GM19043 (cell line): ENCODE measurements at regions not wholly inside any gene's neighbourhood (a gene's known extent, or its start where the extent isn't known, plus 50 kb on each side); places are given as distances from the start of the nearest gene placed in this dataset.

Source experiments
- ATAC-seq: cut with Tn5 transposase; IDR thresholded peaks from one replicate; pipeline ENCODE4 v1.9.1; 2021; ENCODE audit warnings: low read depth; ENCODE audit not compliant: unreplicated experiment

DNA sequence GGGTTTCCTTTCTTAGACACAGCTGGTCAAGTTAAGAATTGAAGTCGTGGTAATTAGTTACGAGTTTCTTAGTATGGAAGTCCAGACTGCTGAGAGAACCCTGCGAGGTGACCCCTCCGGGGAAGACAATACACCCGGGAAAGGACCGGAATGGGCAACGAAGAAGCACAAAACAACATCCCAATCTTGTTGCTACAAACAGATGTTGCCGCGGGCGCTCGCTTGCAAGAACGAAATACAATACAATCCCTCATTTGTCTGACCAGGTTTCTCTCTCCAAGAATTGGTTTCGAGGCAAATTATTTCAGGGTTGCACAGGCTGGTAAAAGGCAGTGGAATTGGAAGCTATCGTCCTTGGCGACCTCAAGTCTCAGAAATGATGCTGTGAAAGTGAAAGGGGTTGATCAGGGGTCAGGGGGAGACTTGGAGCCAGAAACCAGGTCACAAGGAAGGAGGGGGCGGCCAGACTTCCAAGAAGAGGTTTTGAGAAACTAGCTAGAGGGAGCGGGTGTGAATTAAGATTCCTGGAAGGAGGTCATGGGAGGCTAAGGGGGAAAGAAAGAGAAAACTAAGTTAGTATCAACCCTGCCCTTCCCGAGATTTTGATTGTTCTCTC is 401.9 kb downstream of the HRH4 start:
- ATAC-seq = no peak

DNA sequence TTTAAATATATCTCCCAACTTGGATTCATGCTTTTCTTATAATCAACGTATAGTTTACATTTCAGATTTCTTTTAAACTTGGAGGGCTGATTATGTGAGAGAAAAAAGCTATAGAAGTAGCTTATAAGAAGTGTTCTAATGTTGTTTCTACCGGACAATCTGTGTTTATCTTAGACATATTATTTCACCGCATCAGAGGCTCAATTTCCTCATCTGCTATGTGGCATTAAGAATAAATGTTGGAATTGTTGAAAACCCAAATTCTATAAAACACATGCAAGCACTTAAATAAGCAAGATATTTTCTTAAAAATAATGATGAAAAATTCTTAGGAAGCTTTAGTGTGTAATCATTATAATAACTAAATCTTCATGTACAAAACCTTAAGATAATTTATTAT is 407.9 kb downstream of the HRH4 start:
- no peak for ATAC-seq

DNA sequence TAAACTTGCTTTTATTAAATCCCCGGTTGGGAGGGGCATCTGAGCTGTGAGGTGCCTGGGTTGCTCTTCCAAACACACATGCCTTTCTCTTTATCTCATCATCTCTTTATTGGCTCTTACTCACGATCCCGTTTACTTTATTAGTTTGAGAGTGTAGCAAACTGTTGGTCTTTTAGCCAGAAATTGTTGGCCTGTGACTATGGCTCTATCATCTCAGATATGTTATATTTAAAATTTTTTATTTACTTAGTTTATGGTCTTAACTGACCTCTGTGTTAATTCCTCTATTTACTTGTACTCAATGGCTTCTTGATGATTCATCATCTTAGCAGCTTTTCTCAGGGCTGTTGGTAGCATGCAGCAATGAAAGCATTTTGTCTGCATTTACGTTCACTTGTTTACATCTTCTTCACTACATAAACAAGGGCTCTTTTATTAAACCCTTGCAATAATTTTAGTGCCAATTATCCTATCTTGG is 408.4 kb downstream of the HRH4 start:
- no peak for ATAC-seq

DNA sequence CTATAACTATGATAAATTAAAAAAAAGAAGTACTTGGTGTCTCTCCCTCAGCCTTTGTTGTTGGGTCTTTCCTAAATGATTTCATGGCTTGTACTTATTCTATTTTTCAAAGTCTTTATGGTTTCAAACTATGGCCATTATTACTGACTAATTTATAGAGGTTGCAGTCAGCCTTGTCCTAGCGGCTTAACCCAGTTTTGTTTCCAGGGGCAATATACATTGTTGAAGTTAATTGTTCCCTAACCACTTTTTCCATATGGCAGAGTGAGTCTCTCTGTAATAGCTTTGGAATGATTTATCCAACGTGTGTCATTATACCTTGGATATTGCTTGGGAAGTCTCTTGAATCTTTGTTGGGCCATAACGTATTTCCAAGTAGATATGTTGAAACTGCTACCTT is 408.8 kb downstream of the HRH4 start:
- no peak for ATAC-seq

DNA sequence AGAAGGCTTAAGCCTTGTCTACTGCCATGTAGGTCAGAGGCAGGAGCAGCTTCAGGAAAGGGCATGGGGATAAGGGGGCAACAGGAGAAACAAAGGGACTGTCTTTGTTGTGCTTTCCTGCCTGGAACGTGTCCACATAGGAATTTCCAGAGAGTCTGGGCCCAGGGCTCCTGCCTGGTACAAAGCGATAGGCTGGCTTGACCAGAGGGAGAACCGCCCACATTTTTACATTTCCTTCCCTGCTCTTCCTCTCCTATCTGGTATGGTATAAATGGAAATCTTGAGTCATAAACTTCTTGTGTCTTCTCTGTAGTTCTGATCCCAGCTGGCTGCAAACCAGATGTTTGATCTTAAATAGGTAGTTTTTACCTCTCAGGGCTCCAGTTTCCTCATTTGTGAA is 414.8 kb downstream of the HRH4 start:
- ATAC-seq = no peak

DNA sequence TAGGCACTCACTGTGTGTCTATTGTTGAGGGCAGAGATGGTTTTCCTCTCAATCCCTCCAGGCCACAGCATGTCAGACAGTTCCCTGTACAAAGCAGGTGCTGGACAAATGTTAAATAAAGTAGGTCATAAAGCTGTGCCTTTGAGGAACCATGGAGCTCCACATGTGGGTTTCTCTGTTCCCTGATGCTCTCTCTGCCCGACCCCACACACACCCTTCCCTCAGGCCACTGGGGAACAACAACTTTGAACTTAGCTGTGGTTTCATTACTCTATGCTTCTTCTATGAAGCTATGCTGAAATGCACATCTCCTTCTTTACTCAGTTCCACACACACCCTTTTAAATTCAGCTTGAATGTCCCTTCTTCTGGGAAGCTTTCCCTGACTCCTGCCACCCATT is 415.3 kb downstream of the HRH4 start:
- no peak for ATAC-seq

DNA sequence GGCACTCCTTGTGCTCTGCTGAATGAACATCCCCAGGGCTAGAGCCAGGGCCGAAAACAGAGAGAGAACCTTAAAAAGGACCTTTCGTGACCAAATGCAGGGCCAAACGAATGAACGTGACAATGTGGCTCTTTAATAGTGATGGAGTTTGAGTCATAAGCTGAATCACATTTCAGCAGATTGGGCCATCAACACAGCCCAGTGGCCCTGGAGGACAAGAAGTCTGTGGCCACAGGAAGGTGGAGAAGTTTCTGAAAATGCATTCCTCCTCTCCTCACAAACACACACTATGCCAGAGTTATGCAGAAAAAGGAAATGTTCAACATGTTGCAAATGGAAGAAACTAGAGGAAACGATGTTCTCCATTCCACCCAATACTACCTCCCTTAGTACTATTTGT is 415.8 kb downstream of the HRH4 start:
- ATAC-seq = no peak

DNA sequence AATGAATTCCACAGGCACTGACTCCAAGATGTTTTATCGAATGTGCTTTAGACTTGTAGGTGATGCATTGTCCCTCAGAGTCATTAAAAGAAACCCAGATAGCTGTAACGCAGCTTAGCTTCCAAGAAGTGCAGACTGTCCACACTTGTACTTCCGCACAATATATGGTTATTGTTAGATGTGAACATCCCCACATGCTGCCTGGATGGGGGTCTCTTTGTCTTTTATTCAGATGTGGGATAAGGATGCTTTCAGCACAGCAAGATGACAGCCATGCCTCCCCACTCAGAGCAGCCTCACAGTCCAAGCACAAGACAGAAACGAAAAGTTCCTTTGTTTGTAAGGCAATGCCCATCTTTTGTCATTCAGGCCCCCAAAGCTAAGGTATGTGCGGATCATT is 416.6 kb downstream of the HRH4 start:
- no peak for ATAC-seq

DNA sequence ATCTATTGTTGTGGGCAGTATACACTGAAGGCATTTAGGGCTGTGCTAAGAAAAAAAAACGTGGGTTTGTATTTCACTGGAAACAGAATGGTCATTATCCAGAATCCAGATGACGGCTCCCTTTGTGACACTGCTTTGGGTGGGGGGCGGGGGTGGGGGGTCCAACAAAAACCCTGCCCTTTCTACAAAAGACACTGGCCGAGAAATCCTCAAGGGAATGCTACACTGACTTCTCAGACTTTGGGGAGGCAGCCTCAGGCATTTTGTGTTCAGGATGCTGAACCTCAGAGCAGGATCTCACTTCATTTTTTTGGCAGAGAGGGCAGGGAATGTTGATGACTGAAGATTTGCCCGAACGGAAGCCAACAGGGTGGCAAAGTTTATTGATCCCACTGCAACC is 417.1 kb downstream of the HRH4 start:
- ATAC-seq = no peak

DNA sequence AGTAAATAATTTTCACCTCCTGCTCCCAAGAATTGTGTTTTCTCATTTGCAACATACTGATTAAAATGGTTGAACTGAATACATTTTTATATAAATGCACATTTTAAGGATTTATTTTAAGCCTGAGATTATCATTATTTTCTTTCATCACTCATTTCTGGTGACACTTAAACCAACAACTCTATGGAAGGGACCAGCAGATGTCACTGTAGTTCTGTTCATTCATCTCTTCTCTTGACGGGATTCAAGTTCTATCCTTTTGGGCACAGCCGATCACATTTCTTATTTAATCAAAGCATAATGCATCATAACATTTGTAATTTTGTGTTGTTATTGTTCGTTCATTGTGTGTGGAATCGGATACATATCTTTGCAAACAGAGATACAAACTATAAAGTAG is 417.9 kb downstream of the HRH4 start:
- no peak for ATAC-seq

DNA sequence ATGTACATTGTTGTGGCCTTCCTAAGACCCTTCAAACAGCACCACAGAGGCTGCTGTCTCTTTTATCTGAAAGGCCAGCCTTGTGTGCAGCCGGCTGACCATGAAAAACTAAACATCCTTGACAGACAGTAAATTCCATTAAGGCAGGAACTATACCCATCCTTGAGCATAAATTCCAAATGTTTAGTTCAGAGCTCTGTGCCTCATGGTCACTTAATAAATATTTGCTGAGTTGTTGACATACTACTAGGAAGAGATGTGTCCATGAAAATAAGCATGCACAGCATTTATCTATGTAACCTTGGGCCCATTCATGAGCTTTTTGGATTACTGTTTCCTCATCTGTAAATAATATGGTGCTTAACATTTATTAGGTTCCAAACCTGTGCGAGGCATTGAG is 424.8 kb downstream of the HRH4 start:
- no peak for ATAC-seq

DNA sequence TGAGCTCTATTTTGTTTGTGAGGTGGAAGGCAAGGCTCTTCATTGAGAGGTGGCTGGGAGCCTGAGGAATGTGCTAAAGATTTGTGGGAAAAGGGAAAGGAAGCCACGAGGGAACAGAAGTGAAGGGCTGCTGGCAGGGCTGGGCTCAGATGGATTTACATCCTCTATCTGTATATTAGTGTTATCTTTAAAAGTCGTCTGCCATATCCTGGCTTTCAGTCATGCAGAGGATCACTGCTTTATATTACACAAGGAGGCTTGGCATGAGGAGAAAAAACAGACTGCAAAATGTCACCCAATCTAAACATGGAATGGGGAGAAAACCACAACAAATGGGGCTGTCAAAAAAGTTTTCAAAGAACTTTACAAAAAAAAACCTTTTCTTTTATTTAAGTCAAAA is 434.4 kb downstream of the HRH4 start:
- no peak for ATAC-seq

DNA sequence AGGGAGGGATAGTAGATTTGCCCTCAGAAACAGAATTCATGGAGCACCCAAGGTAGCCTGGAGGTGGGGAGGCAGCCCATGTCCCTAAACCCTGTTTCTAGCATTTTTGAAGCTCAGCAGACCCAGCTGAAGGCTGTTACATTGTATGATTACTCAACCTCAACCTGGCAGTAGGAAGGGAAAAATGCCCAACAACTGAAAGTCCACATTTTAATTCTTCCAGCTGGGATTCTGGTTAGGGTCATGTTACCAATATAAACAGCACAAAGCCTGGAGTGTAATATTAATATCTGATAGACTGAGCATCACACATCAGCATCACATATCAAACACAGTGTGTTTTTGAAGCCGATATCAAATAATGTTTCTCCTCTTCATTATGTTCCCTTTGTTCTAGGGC is 437.0 kb downstream of the HRH4 start:
- no peak for ATAC-seq

DNA sequence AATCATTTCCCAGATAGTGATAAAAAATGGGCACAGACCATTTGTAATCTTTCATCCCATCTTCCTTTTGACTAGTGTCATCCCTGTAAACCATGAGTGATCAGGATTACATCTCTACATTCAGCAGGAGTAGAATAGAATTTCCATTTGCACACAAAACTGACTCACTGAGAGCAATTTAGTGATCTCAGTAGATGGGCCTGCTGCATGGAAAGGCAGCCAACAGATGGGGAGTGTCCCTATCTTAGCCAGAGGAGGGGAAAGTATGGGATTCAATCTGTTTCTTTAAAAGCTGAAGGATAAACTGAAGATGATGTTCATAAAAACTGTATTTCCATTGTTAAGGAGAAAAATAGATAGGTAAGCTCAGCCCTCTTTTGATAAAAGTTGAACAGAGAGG is 441.7 kb downstream of the ZNF521 start:
- no peak for ATAC-seq

DNA sequence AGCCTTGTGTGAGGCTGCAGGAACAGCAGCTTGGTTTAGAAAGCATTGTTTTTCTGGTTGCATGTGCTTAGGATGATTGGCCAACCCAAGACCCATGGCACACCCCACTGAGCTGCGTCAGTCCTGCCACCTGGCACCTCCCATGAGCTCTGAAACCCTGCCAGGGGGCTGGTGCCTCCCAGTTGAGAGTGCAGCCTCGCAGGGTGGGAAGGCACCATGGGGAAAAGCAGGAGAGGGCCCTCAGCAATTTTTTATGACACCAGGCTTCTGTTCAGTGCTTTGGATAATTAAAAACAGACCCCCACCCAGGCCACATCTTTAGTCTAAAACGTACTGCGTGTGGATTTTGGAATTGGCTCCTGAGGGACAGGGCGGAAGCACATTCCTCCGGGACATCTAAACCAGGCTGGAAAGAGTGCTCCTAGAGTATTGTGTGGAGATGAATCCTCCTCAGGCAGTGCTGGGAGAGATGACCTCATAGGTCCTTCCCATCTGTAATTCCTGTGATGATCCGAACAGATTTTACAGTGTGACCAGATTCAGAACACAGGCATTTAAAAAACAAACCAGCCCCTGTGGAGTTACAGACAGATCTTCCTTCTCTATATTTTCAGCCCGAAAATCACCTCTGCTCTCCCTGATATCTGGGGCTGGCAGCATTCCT is 438.3 kb downstream of the ZNF521 start:
- no peak for ATAC-seq

DNA sequence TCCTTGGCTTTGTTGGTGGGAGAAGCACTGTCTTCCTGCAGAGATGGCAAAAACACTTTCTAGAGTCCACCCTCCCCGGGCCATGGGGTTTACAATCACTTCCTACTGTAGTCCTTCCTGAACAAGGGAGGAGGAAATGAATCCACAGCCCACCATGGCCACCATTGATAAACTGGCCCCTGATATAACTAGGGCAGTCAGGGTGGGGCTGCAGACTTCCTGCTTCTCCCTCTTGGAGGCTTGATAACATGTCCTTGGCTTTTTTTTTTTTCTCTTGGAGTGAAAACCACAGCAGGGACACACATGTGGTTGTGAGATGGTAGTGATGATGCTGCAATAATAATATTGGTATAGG is 437.8 kb downstream of the ZNF521 start:
- no peak for ATAC-seq

DNA sequence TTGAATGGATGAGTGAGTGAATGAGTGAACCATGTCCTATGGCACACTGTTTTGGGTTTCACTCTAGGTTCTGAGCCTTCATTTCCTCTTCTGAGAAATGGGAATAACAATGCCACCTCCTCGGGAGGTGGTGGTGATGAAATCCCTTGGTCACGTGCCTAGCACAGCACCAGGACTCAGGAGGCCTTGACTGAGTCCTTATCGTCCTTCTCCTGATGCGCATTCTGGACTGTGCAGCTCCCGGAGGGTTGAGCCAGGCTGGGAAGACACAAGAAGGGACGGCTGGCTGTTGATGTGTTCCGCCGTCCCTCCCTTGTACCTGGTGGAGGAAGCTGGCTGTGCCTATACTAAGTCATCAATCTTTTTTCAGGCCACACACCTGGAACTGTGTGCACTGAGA is 437.3 kb downstream of the ZNF521 start:
- no peak for ATAC-seq

DNA sequence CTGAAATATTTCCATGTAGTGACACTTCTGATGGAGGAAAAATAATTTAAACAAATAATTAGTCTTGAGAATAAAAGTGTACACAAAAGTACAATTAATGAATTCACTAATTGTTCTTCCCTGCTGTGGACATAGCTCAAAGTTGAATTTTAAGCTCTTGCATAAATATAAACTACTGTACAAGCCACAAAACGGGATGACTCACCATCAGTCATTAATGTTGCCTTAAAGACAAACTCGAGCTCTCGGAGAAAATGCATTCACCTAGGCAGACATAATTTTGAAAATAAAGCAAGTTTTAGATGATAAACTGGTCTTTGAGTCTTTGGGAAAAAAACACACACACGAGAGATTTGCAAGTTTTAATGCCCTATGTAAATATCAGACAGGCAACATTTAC is 436.4 kb downstream of the ZNF521 start:
- ATAC-seq = no peak

DNA sequence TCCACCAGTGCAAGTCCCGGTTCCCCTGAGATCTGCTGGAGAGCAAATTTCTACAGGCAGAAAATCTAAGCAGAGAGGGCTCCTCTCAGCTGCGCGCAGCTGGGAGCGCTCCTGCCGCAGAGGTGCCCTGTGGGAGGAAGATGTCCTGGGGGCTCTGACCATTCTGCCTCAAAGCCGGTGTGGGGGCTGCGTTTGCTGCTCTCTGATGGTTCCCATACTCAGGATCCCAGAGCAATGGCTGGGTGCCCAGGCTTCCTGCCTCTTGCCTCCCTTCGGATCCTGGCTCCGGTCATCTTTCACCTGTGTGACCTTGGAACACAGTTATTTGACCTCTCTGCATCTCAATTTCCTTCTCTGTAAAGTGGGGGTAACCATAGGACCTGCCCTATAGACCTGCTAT is 434.2 kb downstream of the ZNF521 start:
- no peak for ATAC-seq

DNA sequence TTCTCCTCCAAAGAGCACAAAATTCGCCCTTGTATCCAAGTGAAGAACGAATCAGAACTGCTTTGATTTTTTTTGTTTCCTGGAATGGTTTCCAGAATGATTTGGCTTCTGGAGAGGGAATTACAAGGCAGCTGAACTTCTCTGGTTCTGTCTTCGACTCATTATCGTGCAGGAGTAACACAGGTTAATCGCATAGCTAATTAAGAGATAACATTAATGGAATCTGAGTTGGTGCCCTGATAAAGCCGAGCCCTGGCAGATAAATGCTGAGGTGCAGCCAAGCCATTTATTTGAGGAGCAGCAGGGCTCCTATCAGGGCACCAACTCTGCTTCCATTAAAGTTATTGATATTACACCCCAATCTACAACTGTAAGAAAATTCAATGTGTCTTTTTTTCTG is 433.7 kb downstream of the ZNF521 start:
- ATAC-seq = no peak

DNA sequence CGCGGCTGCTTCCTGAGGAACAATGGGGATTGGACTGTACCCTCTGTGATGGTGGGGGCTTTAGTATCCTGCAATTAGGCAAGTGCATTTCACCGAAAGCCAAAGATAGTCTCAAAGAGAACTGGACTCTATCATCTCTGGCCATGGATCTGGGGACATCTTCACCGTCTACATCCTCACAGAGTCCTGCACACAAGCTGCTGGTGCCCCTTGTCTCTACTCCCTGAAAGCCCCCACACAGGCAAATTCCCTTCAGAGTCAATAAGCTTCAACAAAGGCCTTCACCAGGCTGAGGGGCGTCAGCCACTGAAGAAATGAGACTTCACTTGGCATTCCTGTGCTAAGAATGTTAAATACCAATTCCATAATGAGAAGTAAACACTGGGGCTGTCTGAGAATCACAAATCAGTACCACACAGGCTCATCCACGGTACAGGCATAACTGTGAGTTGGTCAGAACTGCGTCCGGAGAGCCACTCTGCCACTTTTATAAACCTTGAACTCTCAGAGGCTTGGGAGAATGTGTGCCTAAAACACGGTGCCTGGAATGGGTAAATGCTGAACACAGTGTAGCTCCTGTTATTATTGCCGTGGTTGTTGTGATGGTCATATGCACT is 432.7 kb downstream of the ZNF521 start:
- ATAC-seq = no peak

DNA sequence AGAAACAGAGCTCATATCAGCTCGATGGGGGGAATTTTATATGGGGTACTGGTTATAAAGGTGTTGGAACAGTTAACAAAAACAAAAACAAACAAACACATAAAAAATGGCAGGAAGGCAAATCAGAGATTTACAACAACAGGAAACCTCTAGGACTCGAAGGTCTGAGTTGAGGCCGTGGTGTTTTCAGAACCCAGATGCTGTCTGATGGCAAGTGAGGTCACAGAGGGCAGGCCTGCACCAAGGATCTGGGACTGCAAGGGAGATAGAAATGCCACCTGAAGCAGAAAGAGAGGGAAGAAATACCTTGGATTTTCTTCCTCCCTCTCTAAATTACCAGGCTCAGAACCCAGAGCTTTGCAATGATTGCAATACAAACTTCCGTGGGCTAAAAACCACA is 429.5 kb downstream of the ZNF521 start:
- ATAC-seq = peak; percentile 42
